NT2/D1 (cell line): ENCODE measurements at regions not wholly inside any gene's neighbourhood (a gene's known extent, or its start where the extent isn't known, plus 50 kb on each side); places are given as distances from the start of the nearest gene placed in this dataset.
A peak's percentile ranks its signal among the peaks of the same experiment; 100 is the strongest.

ENCODE experiments used
- DNase-seq: peaks from one replicate; pipeline ENCODE4 v3.0.0-alpha.2; 2011; ENCODE audit warnings: low read depth, low spot score
- H3K27me3 ChIP-seq: 2 replicates; pipeline ENCODE4 v1.6.0; 2011; ENCODE audit warnings: mild to moderate bottlenecking; ENCODE audit not compliant: insufficient read length, insufficient read depth
- H3K36me3 ChIP-seq: 2 replicates; pipeline ENCODE4 v1.6.1; 2011; ENCODE audit warnings: mild to moderate bottlenecking, low read length, mixed read lengths; ENCODE audit not compliant: insufficient read depth, insufficient read length
- H3K4me1 ChIP-seq: 2 replicates; pipeline ENCODE4 v1.5.1; 2011; ENCODE audit not compliant: insufficient read depth, insufficient read length
- H3K4me3 ChIP-seq: 2 replicates; pipeline ENCODE4 v1.5.1; 2011; ENCODE audit warnings: low read depth; ENCODE audit not compliant: insufficient read length
- H3K9ac ChIP-seq: 2 replicates; pipeline ENCODE4 v1.6.0; 2011; ENCODE audit warnings: low read depth; ENCODE audit not compliant: insufficient read length
- H3K9me3 ChIP-seq: 2 replicates; pipeline ENCODE4 v1.5.1; 2011; ENCODE audit warnings: mild to moderate bottlenecking, low read length; ENCODE audit not compliant: insufficient read depth
- SUZ12 ChIP-seq: IDR thresholded peaks from 2 replicates; pipeline ENCODE4 v1.6.1; 2011; ENCODE audit not compliant: insufficient read length, insufficient read depth; ENCODE audit errors: extremely low read depth
- YY1 ChIP-seq: IDR thresholded peaks from 2 replicates; pipeline ENCODE4 v1.6.1; 2011; ENCODE audit not compliant: insufficient read length, insufficient read depth
- ZNF274 ChIP-seq: IDR thresholded peaks from 2 replicates; pipeline ENCODE4 v1.6.1; 2011; ENCODE audit warnings: mild to moderate bottlenecking, low read depth, low read length

GRCh38 chr13:109281903-109282635 lies 504.3 kb downstream of the IRS2 start:
- no peaks in the 10 kb centered on the region for H3K9me3 ChIP-seq
- no peak for DNase-seq
- H3K9ac ChIP-seq: no peak overlapping the region
- TF ChIP-seq SUZ12 (no peak), ZNF274 (no peak), YY1 (no peak)
- no peaks in the 10 kb centered on the region for H3K27me3 ChIP-seq
- H3K4me3 ChIP-seq: no peak overlapping the region
- H3K4me1 ChIP-seq: no peaks in the 10 kb centered on the region
- no peaks in the 10 kb centered on the region for H3K36me3 ChIP-seq

- Histone ChIP-seq H3K9ac (no peak overlapping the region), H3K4me1 (no peaks in the 10 kb centered on the region), H3K36me3 (no peaks in the 10 kb centered on the region), H3K9me3 (no peaks in the 10 kb centered on the region), H3K4me3 (no peak overlapping the region), H3K27me3 (no peaks in the 10 kb centered on the region)
- TF ChIP-seq YY1 (no peak), SUZ12 (no peak), ZNF274 (no peak)
- no peak for DNase-seq
Measured at GRCh38 chr13:109281017-109281902, 505.1 kb downstream of the IRS2 start.

GRCh38 chr13:109276261-109276660 lies 510.1 kb downstream of the IRS2 start:
- no peak overlapping the region for H3K4me3 ChIP-seq
- no peaks in the 10 kb centered on the region for H3K4me1 ChIP-seq
- H3K27me3 ChIP-seq: no peaks in the 10 kb centered on the region
- TF ChIP-seq SUZ12 (no peak), YY1 (no peak), ZNF274 (no peak)
- H3K36me3 ChIP-seq: peaks cover 15% of the 10 kb centered on the region
- no peak overlapping the region for H3K9ac ChIP-seq
- peaks cover 33% of the 10 kb centered on the region; the same call in 1 of the 2 replicates for H3K9me3 ChIP-seq
- no peak for DNase-seq

- Histone ChIP-seq H3K9ac (no peak overlapping the region), H3K27me3 (no peaks in the 10 kb centered on the region), H3K36me3 (peaks cover 18% of the 10 kb centered on the region), H3K4me1 (no peaks in the 10 kb centered on the region), H3K9me3 (peaks cover 33% of the 10 kb centered on the region; the same call in 1 of the 2 replicates), H3K4me3 (no peak overlapping the region)
- TF ChIP-seq SUZ12 (no peak), YY1 (no peak), ZNF274 (no peak)
- no peak for DNase-seq
Measured at GRCh38 chr13:109275852-109276251, 510.5 kb downstream of the IRS2 start.

- H3K9ac ChIP-seq: no peak overlapping the region
- no peak for DNase-seq
- H3K27me3 ChIP-seq: no peaks in the 10 kb centered on the region
- TF ChIP-seq YY1 (no peak), ZNF274 (no peak), SUZ12 (no peak)
- H3K36me3 ChIP-seq: peaks cover 18% of the 10 kb centered on the region
- H3K9me3 ChIP-seq: peaks cover 33% of the 10 kb centered on the region; the same call in 1 of the 2 replicates
- no peak overlapping the region for H3K4me3 ChIP-seq
- no peaks in the 10 kb centered on the region for H3K4me1 ChIP-seq
Measured at GRCh38 chr13:109275139-109275745, 511.1 kb downstream of the IRS2 start.

- Histone ChIP-seq H3K9ac (no peak overlapping the region), H3K36me3 (peaks cover 18% of the 10 kb centered on the region), H3K4me1 (no peaks in the 10 kb centered on the region), H3K27me3 (no peaks in the 10 kb centered on the region), H3K4me3 (no peak overlapping the region), H3K9me3 (peaks cover 33% of the 10 kb centered on the region; the same call in 1 of the 2 replicates)
- TF ChIP-seq YY1 (no peak), SUZ12 (no peak)
- DNase-seq: peak; percentile 95
Measured at GRCh38 chr13:109274188-109274821, 512.1 kb downstream of the IRS2 start.
